SJSA1 (cell line): ENCODE measurements at regions not wholly inside any gene's neighbourhood (a gene's known extent, or its start where the extent isn't known, plus 50 kb on each side); places are given as distances from the start of the nearest gene placed in this dataset.

Experiments
- DNase-seq, 2 experiments: peaks; one replicate each; pipeline ENCODE4 v3.0.0-alpha.2; 2015 to 2020; ENCODE audit warnings: low spot score in 2 of 2, low read depth in 1 of 2
- H3K27ac ChIP-seq: fragments of 250-450 bp; sonication (Bioruptor Pico); 2 replicates; pipeline ENCODE4 v1.5.1; 2020; ENCODE audit warnings: mild to moderate bottlenecking, moderate library complexity
- H3K27me3 ChIP-seq: fragments of 250-450 bp; sonication (Bioruptor Pico); replicated peaks from 2 replicates; pipeline ENCODE4 v1.5.1; 2020; ENCODE audit warnings: mild to moderate bottlenecking, moderate library complexity
- H3K36me3 ChIP-seq: fragments of 250-450 bp; sonication (Bioruptor Pico); 2 replicates; pipeline ENCODE4 v1.5.1; 2020; ENCODE audit warnings: mild to moderate bottlenecking
- H3K4me1 ChIP-seq: fragments of 250-450 bp; sonication (Bioruptor Pico); replicated peaks from 2 replicates; pipeline ENCODE4 v1.6.1; 2021; ENCODE audit warnings: mild to moderate bottlenecking
- H3K4me3 ChIP-seq: fragments of 250-450 bp; sonication (Bioruptor Pico); 2 replicates; pipeline ENCODE4 v1.5.1; 2020; ENCODE audit warnings: mild to moderate bottlenecking
- H3K9me3 ChIP-seq: fragments of 250-450 bp; sonication (Bioruptor Pico); replicated peaks from 2 replicates; pipeline ENCODE4 v1.5.1; 2020; ENCODE audit warnings: mild to moderate bottlenecking

- Histone ChIP-seq H3K9me3 (no peaks in the 10 kb centered on the region), H3K27me3 (no peaks in the 10 kb centered on the region), H3K36me3 (no peaks in the 10 kb centered on the region), H3K27ac (no peak overlapping the region), H3K4me1 (no peaks in the 10 kb centered on the region), H3K4me3 (no peak overlapping the region)
- no peak for DNase-seq
Measured at GRCh38 chr6:115729036-115729435, 331.7 kb downstream of the FRK start.

DNA sequence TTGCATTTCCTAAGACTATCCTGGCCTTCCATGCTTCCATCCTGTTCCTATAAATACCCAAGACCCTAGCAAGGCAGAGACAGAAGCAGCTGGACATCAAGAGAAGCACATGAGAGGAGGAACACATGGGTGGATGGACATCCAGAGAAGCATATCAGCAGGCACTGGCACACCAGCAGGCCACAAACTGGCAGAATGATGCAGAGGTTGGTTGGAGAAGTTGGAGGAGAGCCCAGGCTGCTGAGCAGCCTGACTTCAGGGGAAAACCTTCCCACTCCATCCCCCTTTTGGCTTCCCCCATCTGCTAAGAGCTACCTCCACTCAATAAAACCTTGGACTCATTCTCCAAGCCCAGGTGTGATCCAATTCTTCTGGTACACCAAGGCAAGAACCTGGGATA lies 332.5 kb downstream of the FRK start:
- Histone ChIP-seq H3K27ac (no peak overlapping the region), H3K4me3 (no peak overlapping the region), H3K27me3 (no peaks in the 10 kb centered on the region), H3K36me3 (no peaks in the 10 kb centered on the region), H3K9me3 (no peaks in the 10 kb centered on the region), H3K4me1 (no peaks in the 10 kb centered on the region)
- no peak for DNase-seq

GRCh38 chr6:115721564-115721963 lies 339.1 kb downstream of the FRK start:
- Histone ChIP-seq H3K4me3 (no peak overlapping the region), H3K4me1 (no peaks in the 10 kb centered on the region), H3K9me3 (no peaks in the 10 kb centered on the region), H3K36me3 (no peaks in the 10 kb centered on the region), H3K27ac (no peak overlapping the region), H3K27me3 (no peaks in the 10 kb centered on the region)
- no peak for DNase-seq

DNA sequence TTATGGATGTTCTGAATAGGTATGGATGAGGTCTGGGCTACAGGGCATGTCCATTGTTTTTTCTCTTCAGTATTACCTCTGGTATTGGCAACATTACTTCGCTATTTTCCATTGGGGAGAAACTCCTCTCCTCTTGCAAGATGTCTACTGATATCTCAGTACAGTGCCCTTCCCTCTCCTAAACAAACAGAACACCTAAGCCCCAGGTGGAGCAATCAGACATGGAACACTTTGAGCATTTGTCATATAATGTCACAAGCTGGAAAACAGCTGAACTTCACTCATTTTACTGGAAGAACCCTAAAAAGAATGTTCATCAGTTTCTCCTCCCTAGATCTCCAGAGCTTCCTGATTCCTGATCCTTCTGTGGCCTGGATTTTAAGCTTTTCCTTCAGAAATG lies 339.8 kb downstream of the FRK start:
- no peaks in the 10 kb centered on the region for H3K36me3 ChIP-seq
- H3K9me3 ChIP-seq, result no peaks in the 10 kb centered on the region
- no peak overlapping the region for H3K27ac ChIP-seq

GRCh38 chr6:115717472-115717871 lies 343.2 kb downstream of the FRK start:
- DNase-seq, result no peak
- Histone ChIP-seq H3K36me3 (no peaks in the 10 kb centered on the region), H3K9me3 (no peaks in the 10 kb centered on the region), H3K4me3 (no peak overlapping the region), H3K27me3 (no peaks in the 10 kb centered on the region), H3K27ac (no peak overlapping the region), H3K4me1 (no peaks in the 10 kb centered on the region)

More for the DNA sequence above, 339.8 kb downstream of the FRK start:
- H3K4me3 ChIP-seq, result no peak overlapping the region
- no peak for DNase-seq
- H3K27me3 ChIP-seq, result no peaks in the 10 kb centered on the region
- H3K4me1 ChIP-seq, result no peaks in the 10 kb centered on the region

DNA sequence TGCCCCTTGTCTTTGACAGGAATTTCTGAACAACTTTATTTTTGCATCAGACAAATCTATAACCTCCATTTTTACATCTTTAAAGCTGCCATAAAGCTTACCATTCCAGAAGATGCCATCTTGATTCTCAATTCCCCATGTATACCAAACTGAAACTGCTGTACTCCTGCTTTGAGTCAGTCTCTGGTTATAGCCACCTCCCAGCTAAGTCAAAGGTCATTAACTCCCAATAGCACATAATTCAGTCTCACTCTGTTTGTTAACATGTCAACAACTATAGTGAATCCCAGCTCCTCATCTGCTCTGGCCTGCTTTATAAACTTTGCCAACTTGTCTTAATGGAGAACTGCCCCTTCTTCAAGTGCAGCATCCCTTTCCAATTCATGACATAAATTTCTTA lies 343.6 kb downstream of the FRK start:
- no peak overlapping the region for H3K27ac ChIP-seq
- H3K9me3 ChIP-seq, result no peaks in the 10 kb centered on the region
- no peak for DNase-seq
- H3K27me3 ChIP-seq, result no peaks in the 10 kb centered on the region
- H3K4me3 ChIP-seq, result no peak overlapping the region
- no peaks in the 10 kb centered on the region for H3K4me1 ChIP-seq
- H3K36me3 ChIP-seq, result no peaks in the 10 kb centered on the region

DNA sequence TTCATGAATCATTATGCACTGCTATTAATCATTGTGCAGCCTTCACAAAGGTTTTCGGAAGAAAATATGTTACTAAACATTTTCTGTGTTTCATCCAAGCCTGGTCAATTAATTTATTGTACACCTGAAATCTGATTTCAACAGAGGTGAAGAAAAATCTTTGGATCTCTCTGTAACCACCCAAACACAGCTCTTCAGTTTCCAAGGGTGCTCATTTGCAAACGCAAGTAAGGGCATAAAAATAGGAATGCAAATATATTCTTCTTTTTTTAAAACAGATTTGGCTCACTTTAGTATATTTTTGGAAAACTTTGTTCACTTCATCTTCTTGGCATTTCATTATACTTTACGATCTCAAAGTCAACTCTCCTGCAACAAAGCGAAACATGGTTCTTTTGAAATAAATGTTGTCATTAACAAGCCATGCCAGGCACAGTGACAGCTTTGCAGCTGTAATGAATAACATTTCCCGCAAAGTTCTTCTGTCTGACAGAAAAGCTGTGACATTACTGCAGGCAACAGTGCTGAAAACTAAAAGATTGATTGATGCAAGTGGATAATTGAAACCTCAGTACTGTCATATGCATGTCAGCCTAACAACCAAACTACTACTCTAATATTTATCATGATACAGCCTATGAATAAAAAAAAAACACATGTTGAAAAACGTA lies 348.3 kb downstream of the FRK start:
- Histone ChIP-seq H3K36me3 (no peaks in the 10 kb centered on the region), H3K4me3 (no peak overlapping the region), H3K9me3 (no peaks in the 10 kb centered on the region), H3K27ac (no peak overlapping the region), H3K4me1 (no peaks in the 10 kb centered on the region), H3K27me3 (no peaks in the 10 kb centered on the region)
- no peak for DNase-seq

- H3K9me3 ChIP-seq, result no peaks in the 10 kb centered on the region
- no peaks in the 10 kb centered on the region for H3K27me3 ChIP-seq
- no peaks in the 10 kb centered on the region for H3K36me3 ChIP-seq
- H3K4me3 ChIP-seq, result no peak overlapping the region
- no peak overlapping the region for H3K27ac ChIP-seq
- DNase-seq, result no peak
- H3K4me1 ChIP-seq, result no peaks in the 10 kb centered on the region
Measured at GRCh38 chr6:115708850-115709249, 351.8 kb downstream of the FRK start.

- Histone ChIP-seq H3K9me3 (no peaks in the 10 kb centered on the region; the same call in 1 of the 2 replicates), H3K4me1 (no peaks in the 10 kb centered on the region), H3K4me3 (no peak overlapping the region), H3K36me3 (no peaks in the 10 kb centered on the region), H3K27ac (no peak overlapping the region), H3K27me3 (no peaks in the 10 kb centered on the region)
- no peak for DNase-seq
Measured at GRCh38 chr6:115706981-115707380, 353.7 kb downstream of the FRK start.

DNA sequence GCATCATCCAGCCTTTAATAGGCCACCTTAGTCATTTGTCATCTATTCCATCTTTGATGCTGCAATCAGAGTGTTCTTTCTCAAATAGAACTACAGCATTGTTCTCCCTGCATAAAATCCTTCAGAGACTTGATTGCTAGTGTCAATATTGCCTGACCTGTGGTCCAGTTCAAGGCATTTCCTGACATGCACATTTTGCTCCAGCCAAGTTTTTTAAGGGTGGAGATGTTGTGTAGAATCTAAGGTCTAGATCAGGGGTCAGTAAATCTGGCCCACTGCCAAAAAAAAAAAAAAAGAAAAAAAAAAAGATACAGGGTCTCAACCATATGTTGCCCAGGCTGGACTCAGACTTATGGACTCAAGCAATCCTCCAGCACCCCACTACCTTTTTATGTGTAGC lies 354.4 kb downstream of the FRK start:
- Histone ChIP-seq H3K27ac (no peak overlapping the region), H3K4me1 (no peaks in the 10 kb centered on the region), H3K36me3 (no peaks in the 10 kb centered on the region), H3K4me3 (no peak overlapping the region), H3K9me3 (no peaks in the 10 kb centered on the region; the same call in 1 of the 2 replicates), H3K27me3 (no peaks in the 10 kb centered on the region)
- DNase-seq, result no peak

DNA sequence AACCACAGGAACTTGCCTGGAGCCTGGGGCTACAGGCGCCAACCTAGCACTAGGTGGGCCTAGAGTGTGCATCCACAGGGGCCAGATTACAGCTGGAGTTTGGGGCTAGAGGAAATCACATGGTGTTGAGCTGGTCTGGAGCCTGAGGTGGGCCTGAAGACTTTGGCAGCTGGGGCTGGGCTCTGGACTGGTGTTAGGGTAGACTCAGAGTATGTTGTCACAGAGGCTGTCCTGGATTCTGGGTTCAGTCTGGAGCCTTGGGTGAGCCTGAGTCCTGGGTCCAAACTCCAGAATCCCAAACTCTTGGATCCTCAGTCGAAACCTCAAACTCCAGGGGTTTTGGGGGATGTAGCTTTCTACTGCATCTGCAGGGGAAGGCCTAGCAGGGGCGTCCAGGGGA lies 356.7 kb downstream of the FRK start:
- Histone ChIP-seq H3K4me1 (no peaks in the 10 kb centered on the region), H3K27ac (no peak overlapping the region), H3K27me3 (no peaks in the 10 kb centered on the region), H3K9me3 (no peaks in the 10 kb centered on the region; the same call in 1 of the 2 replicates), H3K36me3 (no peaks in the 10 kb centered on the region), H3K4me3 (no peak overlapping the region)
- no peak for DNase-seq

- no peaks in the 10 kb centered on the region for H3K9me3 ChIP-seq
- no peaks in the 10 kb centered on the region for H3K4me1 ChIP-seq
- no peak overlapping the region for H3K4me3 ChIP-seq
- DNase-seq, result no peak
- no peak overlapping the region for H3K27ac ChIP-seq
- no peaks in the 10 kb centered on the region for H3K36me3 ChIP-seq
- H3K27me3 ChIP-seq, result no peaks in the 10 kb centered on the region
Measured at GRCh38 chr6:115691433-115691832, 369.3 kb downstream of the FRK start.

DNA sequence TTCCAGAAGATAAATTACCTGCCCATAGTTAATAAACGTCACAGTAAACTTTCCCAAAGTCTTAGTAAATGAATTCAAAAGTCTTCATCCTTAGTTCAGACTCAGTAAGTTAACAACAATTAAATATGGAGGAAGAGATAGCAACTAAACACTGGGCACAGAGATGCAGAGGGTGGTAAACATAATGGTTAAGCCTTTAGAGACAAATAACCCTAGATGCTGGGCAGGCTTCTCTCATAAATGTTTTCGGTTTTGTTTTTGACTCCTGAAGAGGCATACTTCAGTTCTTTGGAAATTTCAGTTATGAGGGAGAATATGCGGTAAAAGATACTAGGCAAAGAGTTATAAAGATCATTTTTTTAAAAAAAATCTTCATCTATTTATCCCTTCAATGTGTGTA lies 369.8 kb downstream of the FRK start:
- Histone ChIP-seq H3K36me3 (no peaks in the 10 kb centered on the region), H3K4me1 (no peaks in the 10 kb centered on the region), H3K27me3 (no peaks in the 10 kb centered on the region), H3K9me3 (no peaks in the 10 kb centered on the region), H3K4me3 (no peak overlapping the region), H3K27ac (no peak overlapping the region)
- no peak for DNase-seq

- Histone ChIP-seq H3K36me3 (no peaks in the 10 kb centered on the region), H3K9me3 (no peaks in the 10 kb centered on the region), H3K27ac (no peak overlapping the region), H3K27me3 (no peaks in the 10 kb centered on the region), H3K4me1 (no peaks in the 10 kb centered on the region), H3K4me3 (no peak overlapping the region)
- DNase-seq, result no peak
Measured at GRCh38 chr6:115681978-115682775, 378.5 kb downstream of the FRK start.
